SK-N-SH (cell line): ENCODE measurements at regions not wholly inside any gene's neighbourhood (a gene's known extent, or its start where the extent isn't known, plus 50 kb on each side); places are given as distances from the start of the nearest gene placed in this dataset.

ENCODE experiments used
- CTCF ChIA-PET: fragments of 300-600, 350-600 bp; formaldehyde crosslinking; extraction: SDS; loops from one replicate; lab custom pipeline; 2021; lab: Yijun Ruan, JAX
- POLR2A ChIA-PET: fragments of 350-600 bp; sonication (Branson Sonifier 250); formaldehyde crosslinking; extraction: SDS; loops from one replicate; lab custom pipeline; 2020; ENCODE audit warnings: antibody characterized with exemption, inconsistent platforms; lab: Yijun Ruan, JAX
- DNase-seq: peaks from one replicate; pipeline ENCODE4 v3.0.0; 2012
- H2AFZ ChIP-seq: fragments of 200-600 bp; sonication (generic); 2 replicates; pipeline ENCODE4 v1.8.1; 2016; ENCODE audit warnings: antibody characterized with exemption, mild to moderate bottlenecking, low read depth
- H3F3A ChIP-seq: fragments of 200-600 bp; sonication (generic); replicated peaks from 2 replicates; pipeline ENCODE3; 2016; ENCODE audit warnings: antibody characterized with exemption, mild to moderate bottlenecking; ENCODE audit not compliant: insufficient read depth
- H3K27ac ChIP-seq, 2 experiments: fragments of 200-500 bp in 1 of 2; fragments of 200-600 bp in 1 of 2; sonication (Bioruptor generic) in 1 of 2; sonication (generic), shearing (Covaris generic) in 1 of 2; 2 replicates each; pipeline versions ENCODE4 v1.5.1 to v1.6.1; 2014 to 2016; ENCODE audit warnings: low read depth in 2 of 2, inconsistent platforms in 1 of 2, low read length in 1 of 2, mild to moderate bottlenecking in 1 of 2, mixed read lengths in 1 of 2
- H3K27me3 ChIP-seq: fragments of 200-600 bp; sonication (generic), shearing (Covaris generic); 2 replicates; pipeline ENCODE4 v1.6.1; 2016; ENCODE audit warnings: mixed run types; ENCODE audit not compliant: insufficient read depth
- H3K36me3 ChIP-seq, 2 experiments: fragments of 200-500 bp in 1 of 2; fragments of 200-600 bp in 1 of 2; sonication (Bioruptor generic) in 1 of 2; sonication (generic) in 1 of 2; replicated peaks in 1 of 2; 2 replicates each; pipeline versions ENCODE3 to v1.5.1; 2014 to 2016; ENCODE audit warnings: low read length in 1 of 2, mild to moderate bottlenecking in 1 of 2; ENCODE audit not compliant: insufficient read depth in 2 of 2, control insufficient read depth in 1 of 2
- H3K4me1 ChIP-seq, 2 experiments: fragments of 200-500 bp in 1 of 2; fragments of 200-600 bp in 1 of 2; sonication (Bioruptor generic) in 1 of 2; sonication (generic), shearing (Covaris generic) in 1 of 2; 2 replicates each; pipeline versions ENCODE4 v1.5.1 to v1.6.1; 2014 to 2016; ENCODE audit warnings: low read depth in 1 of 2, low read length in 1 of 2, mixed run types in 1 of 2; ENCODE audit not compliant: insufficient read depth in 2 of 2, control insufficient read depth in 1 of 2
- H3K4me2 ChIP-seq: fragments of 200-600 bp; sonication (generic), shearing (Covaris generic); 2 replicates; pipeline ENCODE4 v1.6.1; 2017; ENCODE audit warnings: mixed run types
- H3K4me3 ChIP-seq, 2 experiments: fragments of 200-500 bp in 1 of 2; fragments of 200-600 bp in 1 of 2; sonication (Bioruptor generic) in 1 of 2; sonication (generic), shearing (Covaris generic) in 1 of 2; 2 replicates each; pipeline versions ENCODE4 v1.5.1 to v1.8.1; 2014 to 2016; ENCODE audit warnings: low read depth in 2 of 2, inconsistent platforms in 1 of 2, low read length in 1 of 2, mild to moderate bottlenecking in 1 of 2, mixed read lengths in 1 of 2, moderate library complexity in 1 of 2
- H3K79me2 ChIP-seq: fragments of 200-600 bp; sonication (generic); 2 replicates; pipeline ENCODE4 v1.8.1; 2017; ENCODE audit warnings: mild to moderate bottlenecking; ENCODE audit not compliant: insufficient read depth
- H3K9ac ChIP-seq: fragments of 200-600 bp; sonication (generic); 2 replicates; pipeline ENCODE4 v1.6.1; 2017; ENCODE audit warnings: mixed run types
- H3K9me2 ChIP-seq: fragments of 200-600 bp; sonication (generic); 2 replicates; pipeline ENCODE4 v1.6.1; 2017; ENCODE audit warnings: mixed run types
- H3K9me3 ChIP-seq: fragments of 200-600 bp; sonication (generic); 2 replicates; pipeline ENCODE4 v1.6.1; 2017; ENCODE audit warnings: mixed run types, mild to moderate bottlenecking, moderate library complexity
- H4K20me1 ChIP-seq: fragments of 200-600 bp; sonication (generic); 2 replicates; pipeline ENCODE4 v1.6.1; 2017; ENCODE audit warnings: mild to moderate bottlenecking, mixed run types; ENCODE audit not compliant: insufficient read depth
- CTCF ChIP-seq: fragments of 200-600 bp; sonication (generic); IDR thresholded peaks from 2 replicates; pipeline ENCODE4 v1.6.1; 2017; ENCODE audit warnings: antibody characterized with exemption, mild to moderate bottlenecking, moderate library complexity
- EP300 ChIP-seq, 2 experiments: IDR thresholded peaks; 2 replicates each; pipeline versions ENCODE4 v1.4.0 to v1.6.1; 2012; ENCODE audit warnings: borderline replicate concordance in 1 of 2, low read depth in 1 of 2, low read length in 1 of 2
- FOXJ3 ChIP-seq: sonication (generic); formaldehyde crosslinking; IDR thresholded peaks from 2 replicates; pipeline ENCODE4 v1.5.1; 2020; ENCODE audit warnings: mild to moderate bottlenecking, missing genetic modification reagents
- FOXM1 ChIP-seq: IDR thresholded peaks from 2 replicates; pipeline ENCODE4 v1.4.0; 2012; ENCODE audit warnings: low read depth, mild to moderate bottlenecking
- GATA2 ChIP-seq: sonication (generic); formaldehyde crosslinking; IDR thresholded peaks from 2 replicates; pipeline ENCODE4 v1.5.0; 2020; ENCODE audit warnings: mild to moderate bottlenecking, missing genetic modification reagents
- IRF3 ChIP-seq: fragments of 150-350 bp; IDR thresholded peaks from 2 replicates; pipeline ENCODE4 v1.6.1; 2016; ENCODE audit warnings: mild to moderate bottlenecking, low read depth, low read length
- MAX ChIP-seq: IDR thresholded peaks from 2 replicates; pipeline ENCODE4 v1.4.0; 2012; ENCODE audit warnings: low read depth
- MEF2A ChIP-seq: IDR thresholded peaks from 2 replicates; pipeline ENCODE4 v1.4.0; 2012; ENCODE audit warnings: low read depth, borderline replicate concordance
- NFIC ChIP-seq: IDR thresholded peaks from 2 replicates; pipeline ENCODE4 v1.4.0; 2012; ENCODE audit warnings: borderline replicate concordance
- PBX3 ChIP-seq: IDR thresholded peaks from 2 replicates; pipeline ENCODE4; 2012
- RCOR1 ChIP-seq: fragments of 150-350 bp; IDR thresholded peaks from 2 replicates; pipeline ENCODE4 v1.6.1; 2017; ENCODE audit warnings: antibody characterized with exemption, low read length
- RXRA ChIP-seq: IDR thresholded peaks from 2 replicates; pipeline ENCODE4 v1.4.0; 2012; ENCODE audit warnings: low read depth, mild to moderate bottlenecking, borderline replicate concordance
- SIN3A ChIP-seq: IDR thresholded peaks from 2 replicates; pipeline ENCODE4 v1.6.1; 2012; ENCODE audit warnings: low read depth, mild to moderate bottlenecking, low read length, moderate library complexity, borderline replicate concordance
- SMC3 ChIP-seq: IDR thresholded peaks from 2 replicates; pipeline ENCODE4 v1.6.1; 2012; ENCODE audit warnings: low read depth, low read length, improper control_type of control experiment
- TCF12 ChIP-seq: IDR thresholded peaks from 2 replicates; pipeline ENCODE4 v1.4.0; 2012
- TEAD4 ChIP-seq: IDR thresholded peaks from 2 replicates; pipeline ENCODE4 v1.4.0; 2012; ENCODE audit warnings: mild to moderate bottlenecking, borderline replicate concordance; ENCODE audit not compliant: insufficient read depth
- USF1 ChIP-seq: IDR thresholded peaks from 2 replicates; pipeline ENCODE4 v1.4.0; 2012; ENCODE audit warnings: low read depth, borderline replicate concordance
- USF2 ChIP-seq: fragments of 150-350 bp; IDR thresholded peaks from 2 replicates; pipeline ENCODE4 v1.6.1; 2017; ENCODE audit warnings: antibody characterized with exemption, low read length, low read depth, borderline replicate concordance
- YY1 ChIP-seq: IDR thresholded peaks from 2 replicates; pipeline ENCODE4 v1.4.0; 2012; ENCODE audit warnings: low read depth, mild to moderate bottlenecking
- WGBS: methylation state at CpG from one replicate; pipeline ENCODE4 v1.1.6; 2017; ENCODE audit warnings: low lambda C conversion rate; 5-methylcytosine and 5-hydroxymethylcytosine counted together

- H3K79me2 ChIP-seq, result no peaks in the 10 kb centered on the region
- H3K27ac ChIP-seq, result no peak overlapping the region
- no peaks in the 10 kb centered on the region for H4K20me1 ChIP-seq
- H3K9me2 ChIP-seq, result no peaks in the 10 kb centered on the region
- no peak overlapping the region for H3K4me2 ChIP-seq
- H3K9ac ChIP-seq, result no peak overlapping the region
- DNase-seq, result no peak
- ChIA-PET CTCF (no interaction called here), POLR2A (no interaction called here)
- no peaks in the 10 kb centered on the region for H3K36me3 ChIP-seq
- H3K4me1 ChIP-seq, result no peaks in the 10 kb centered on the region
- no peaks in the 10 kb centered on the region for H3F3A ChIP-seq
- no peak overlapping the region for H3K4me3 ChIP-seq
- 11% methylated on average over 4 of the region's 4 CpGs for WGBS
- H3K9me3 ChIP-seq, result no peaks in the 10 kb centered on the region
- no peak for TF ChIP-seq FOXM1
- H3K27me3 ChIP-seq, result no peaks in the 10 kb centered on the region
- H2AFZ ChIP-seq, result no peak overlapping the region
Measured at GRCh38 chrX:125005863-125006262, 313.8 kb upstream of the TEX13C start.

GRCh38 chrX:125006704-125007103 lies 313.0 kb upstream of the TEX13C start:
- TF ChIP-seq RCOR1 (no peak), SMC3 (no peak), USF1 (no peak), CTCF (no peak), MAX (no peak), USF2 (no peak), TEAD4 (no peak), IRF3 (no peak), PBX3 (no peak), TCF12 (no peak), NFIC (no peak), SIN3A (no peak), FOXM1 (no peak), RXRA (no peak), EP300 (IDR thresholded peaks at IDR 0.05; ENCODE audit: borderline replicate concordance in 1 of 2, low read depth in 1 of 2, low read length in 1 of 2) (no peak), GATA2 (CRISPR knock-in tag) (no peak), FOXJ3 (CRISPR knock-in tag) (no peak), MEF2A (no peak), YY1 (no peak)
- H3K9me3 ChIP-seq, result no peaks in the 10 kb centered on the region
- H3K79me2 ChIP-seq, result no peaks in the 10 kb centered on the region
- no peak overlapping the region for H2AFZ ChIP-seq
- H3K36me3 ChIP-seq, result no peaks in the 10 kb centered on the region
- H3K4me3 ChIP-seq, result no peak overlapping the region
- no peaks in the 10 kb centered on the region for H4K20me1 ChIP-seq
- CTCF ChIA-PET, result no interaction called here
- POLR2A ChIA-PET, result no interaction called here
- H3K27ac ChIP-seq, result no peak overlapping the region
- no peak overlapping the region for H3K9ac ChIP-seq
- no peaks in the 10 kb centered on the region for H3K4me1 ChIP-seq
- no peak for DNase-seq
- H3F3A ChIP-seq, result no peaks in the 10 kb centered on the region
- 17% methylated on average over 3 of the region's 3 CpGs for WGBS
- H3K27me3 ChIP-seq, result no peaks in the 10 kb centered on the region
- H3K9me2 ChIP-seq, result no peaks in the 10 kb centered on the region
- no peak overlapping the region for H3K4me2 ChIP-seq
